ENCODE measurements at regions not wholly inside any gene's neighbourhood (a gene's known extent, or its start where the extent isn't known, plus 50 kb on each side); places are given as distances from the start of the nearest gene placed in this dataset.
A peak's percentile ranks its signal among the peaks of the same experiment; 100 is the strongest.

DNA sequence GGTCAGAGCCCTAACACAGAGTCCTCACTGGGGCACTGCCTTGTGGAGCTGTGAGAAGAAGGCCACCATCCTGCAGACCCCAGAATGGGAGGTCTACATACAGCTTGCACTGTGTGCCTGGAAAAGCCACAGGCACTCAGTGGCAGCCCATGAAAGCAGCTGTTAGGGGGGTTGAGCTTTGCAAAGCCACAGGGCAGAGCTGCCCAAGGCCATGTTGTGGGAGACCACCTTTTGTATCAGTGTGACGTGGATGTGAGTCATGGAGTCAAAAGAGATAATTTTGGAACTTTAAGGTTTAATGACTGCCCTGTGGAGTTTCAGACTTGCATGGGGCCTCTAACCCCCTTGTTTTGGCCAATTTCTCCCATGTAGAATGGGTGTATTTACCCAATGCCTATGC is 52.9 kb upstream of the TPRG1 start:
- Histone ChIP-seq H3K4me3 (no peak overlapping the region), H3K27ac (replicated peaks) (no peak overlapping the region), H3K9me3 (replicated peaks) (peaks cover 5% of the 10 kb centered on the region), H3K27me3 (ENCODE audit: low read depth) (no peaks in the 10 kb centered on the region), H3K4me1 (peaks cover 14% of the 10 kb centered on the region), H3K36me3 (no peaks in the 10 kb centered on the region)
- TF ChIP-seq, protein P1, sequence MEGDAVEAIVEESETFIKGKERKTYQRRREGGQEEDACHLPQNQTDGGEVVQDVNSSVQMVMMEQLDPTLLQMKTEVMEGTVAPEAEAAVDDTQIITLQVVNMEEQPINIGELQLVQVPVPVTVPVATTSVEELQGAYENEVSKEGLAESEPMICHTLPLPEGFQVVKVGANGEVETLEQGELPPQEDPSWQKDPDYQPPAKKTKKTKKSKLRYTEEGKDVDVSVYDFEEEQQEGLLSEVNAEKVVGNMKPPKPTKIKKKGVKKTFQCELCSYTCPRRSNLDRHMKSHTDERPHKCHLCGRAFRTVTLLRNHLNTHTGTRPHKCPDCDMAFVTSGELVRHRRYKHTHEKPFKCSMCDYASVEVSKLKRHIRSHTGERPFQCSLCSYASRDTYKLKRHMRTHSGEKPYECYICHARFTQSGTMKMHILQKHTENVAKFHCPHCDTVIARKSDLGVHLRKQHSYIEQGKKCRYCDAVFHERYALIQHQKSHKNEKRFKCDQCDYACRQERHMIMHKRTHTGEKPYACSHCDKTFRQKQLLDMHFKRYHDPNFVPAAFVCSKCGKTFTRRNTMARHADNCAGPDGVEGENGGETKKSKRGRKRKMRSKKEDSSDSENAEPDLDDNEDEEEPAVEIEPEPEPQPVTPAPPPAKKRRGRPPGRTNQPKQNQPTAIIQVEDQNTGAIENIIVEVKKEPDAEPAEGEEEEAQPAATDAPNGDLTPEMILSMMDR (IDR thresholded peaks at IDR 0.05; ENCODE audit: borderline replicate concordance): no peak
- intact Hi-C loops (cut with micrococcal nuclease): no loop called here
- DNase-seq: no peak

DNA sequence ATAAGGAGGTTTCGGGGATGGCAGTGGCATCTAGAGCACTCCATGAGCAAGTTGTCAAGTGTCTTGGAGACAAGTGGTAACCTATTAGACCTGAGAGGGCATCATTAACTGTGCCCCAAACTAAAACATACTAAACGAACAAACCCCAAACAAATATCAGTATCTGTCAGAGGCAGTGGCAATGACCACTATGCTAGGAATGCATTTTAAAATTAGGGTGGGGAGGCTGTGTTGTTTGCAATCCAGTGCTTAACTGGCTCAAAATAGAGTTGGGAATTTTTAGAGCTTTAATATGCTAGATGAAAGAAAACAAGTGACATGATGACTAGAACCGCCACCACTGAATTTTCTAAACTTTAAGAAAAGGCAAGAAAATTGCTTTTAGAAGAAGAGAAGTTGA is 51.8 kb upstream of the TPRG1 start:
- peaks cover 5% of the 10 kb centered on the region for H3K9me3 ChIP-seq (replicated peaks)
- peaks cover 22% of the 10 kb centered on the region for H3K4me1 ChIP-seq
- H3K36me3 ChIP-seq: no peaks in the 10 kb centered on the region
- no peaks in the 10 kb centered on the region for H3K27me3 ChIP-seq (ENCODE audit: low read depth)
- H3K4me3 ChIP-seq: no peak overlapping the region
- intact Hi-C loops (cut with micrococcal nuclease): no loop called here
- DNase-seq: no peak
- H3K27ac ChIP-seq (replicated peaks): no peak overlapping the region
- TF ChIP-seq, protein P1 (IDR thresholded peaks at IDR 0.05; ENCODE audit: borderline replicate concordance): no peak

DNA sequence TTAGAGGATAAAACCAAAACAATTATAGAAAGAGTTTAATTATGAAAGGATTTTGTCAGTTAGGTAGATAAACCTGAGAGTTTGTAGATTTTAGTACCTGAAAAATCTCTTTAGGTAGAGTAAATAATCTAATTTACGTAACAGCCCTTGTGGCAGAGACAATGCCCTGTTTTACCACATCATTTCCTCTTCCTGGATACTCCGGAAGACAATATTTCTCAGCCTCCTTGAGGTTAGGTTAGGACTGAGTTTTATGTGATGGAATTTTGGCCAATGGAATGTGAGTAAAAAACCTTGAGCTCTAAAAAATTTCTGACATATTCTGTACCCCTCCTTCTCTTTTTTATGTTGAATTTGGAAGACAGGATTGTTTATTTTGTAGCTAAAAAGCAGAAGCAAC is 50.7 kb upstream of the TPRG1 start:
- Histone ChIP-seq H3K4me3 (no peak overlapping the region), H3K27me3 (ENCODE audit: low read depth) (no peaks in the 10 kb centered on the region), H3K9me3 (replicated peaks) (peaks cover 5% of the 10 kb centered on the region), H3K4me1 (peaks cover 22% of the 10 kb centered on the region), H3K36me3 (no peaks in the 10 kb centered on the region), H3K27ac (replicated peaks) (peak overlapping the region; percentile 76)
- TF ChIP-seq, protein P1 (IDR thresholded peaks at IDR 0.05; ENCODE audit: borderline replicate concordance): no peak
- no peak for DNase-seq
- intact Hi-C loops (cut with micrococcal nuclease): no loop called here

Data from left ventricle myocardium inferior (tissue), 1 donor.